Fibroblast of lung (primary cell): ENCODE measurements at regions not wholly inside any gene's neighbourhood (a gene's known extent, or its start where the extent isn't known, plus 50 kb on each side); places are given as distances from the start of the nearest gene placed in this dataset.

Experiments
- DNase-seq, 2 donors: peaks; one replicate each; pipeline versions ENCODE4 v3.0.0 to v3.0.0-alpha.2; 2010; ENCODE audit warnings: low read depth in 2 of 2
- H2AFZ ChIP-seq: 2 replicates; pipeline ENCODE4 v1.5.1; 2012; ENCODE audit warnings: low read length, control low read depth, inconsistent platforms
- H3K27ac ChIP-seq: 2 replicates; pipeline ENCODE4 v1.5.1; 2011; ENCODE audit warnings: low read length, control low read depth; ENCODE audit not compliant: insufficient read depth
- H3K27me3 ChIP-seq: 2 replicates; pipeline ENCODE4 v1.5.1; 2011; ENCODE audit warnings: mild to moderate bottlenecking, low read length; ENCODE audit not compliant: control insufficient read depth, insufficient read depth
- H3K36me3 ChIP-seq: 2 replicates; pipeline ENCODE4 v1.5.1; 2011; ENCODE audit warnings: low read length; ENCODE audit not compliant: control insufficient read depth, insufficient read depth
- H3K4me1 ChIP-seq: 2 replicates; pipeline ENCODE4 v1.5.1; 2011; ENCODE audit warnings: low read length; ENCODE audit not compliant: control insufficient read depth, insufficient read depth; ENCODE audit errors: extremely low read depth
- H3K4me2 ChIP-seq: 2 replicates; pipeline ENCODE4 v1.5.1; 2011; ENCODE audit warnings: low read length, control low read depth; ENCODE audit not compliant: insufficient read depth; ENCODE audit errors: extremely low read depth
- H3K4me3 ChIP-seq, 4 experiments: fragments of 200-600 bp in 1 of 4; sonication (generic) in 1 of 4; replicated peaks in 1 of 4; 2 replicates each; pipeline ENCODE4 v1.5.1; 2011 to 2016; ENCODE audit warnings: low read length in 4 of 4, low read depth in 3 of 4, mild to moderate bottlenecking in 3 of 4, control low read depth in 2 of 4, inconsistent platforms in 1 of 4, mixed read lengths in 1 of 4; ENCODE audit not compliant: insufficient read depth in 1 of 4; ENCODE audit errors: control extremely low read depth in 1 of 4
- H3K79me2 ChIP-seq: 2 replicates; pipeline ENCODE4 v1.5.1; 2012; ENCODE audit warnings: mild to moderate bottlenecking, low read length, inconsistent platforms; ENCODE audit not compliant: control insufficient read depth, insufficient read depth
- H3K9ac ChIP-seq: 2 replicates; pipeline ENCODE4 v1.5.1; 2011; ENCODE audit warnings: mild to moderate bottlenecking, low read length, control low read depth; ENCODE audit not compliant: insufficient read depth
- H3K9me3 ChIP-seq: 2 replicates; pipeline ENCODE4 v1.5.1; 2012; ENCODE audit warnings: low read depth, low read length; ENCODE audit not compliant: control insufficient read depth, insufficient read depth
- H4K20me1 ChIP-seq: 2 replicates; pipeline ENCODE4 v1.5.1; 2011; ENCODE audit warnings: low read length; ENCODE audit not compliant: control insufficient read depth, insufficient read depth; ENCODE audit errors: extremely low read depth
- EZH2 ChIP-seq: IDR thresholded peaks from 2 replicates; pipeline ENCODE4 v1.5.1; 2012; ENCODE audit warnings: low read length, control low read depth, mild to moderate bottlenecking; ENCODE audit errors: missing control alignments
- TF ChIP-seq, protein P1 (sequence below), 2 donors: IDR thresholded peaks in 1 of 2; conservative IDR thresholded peaks in 1 of 2; 1 replicate in 1 of 2; 2 replicates in 1 of 2; pipeline ENCODE4 v1.5.1; 2011 to 2012; ENCODE audit warnings: low read length in 2 of 2, control low read depth in 1 of 2, inconsistent platforms in 1 of 2, low read depth in 1 of 2, mild to moderate bottlenecking in 1 of 2

DNA sequence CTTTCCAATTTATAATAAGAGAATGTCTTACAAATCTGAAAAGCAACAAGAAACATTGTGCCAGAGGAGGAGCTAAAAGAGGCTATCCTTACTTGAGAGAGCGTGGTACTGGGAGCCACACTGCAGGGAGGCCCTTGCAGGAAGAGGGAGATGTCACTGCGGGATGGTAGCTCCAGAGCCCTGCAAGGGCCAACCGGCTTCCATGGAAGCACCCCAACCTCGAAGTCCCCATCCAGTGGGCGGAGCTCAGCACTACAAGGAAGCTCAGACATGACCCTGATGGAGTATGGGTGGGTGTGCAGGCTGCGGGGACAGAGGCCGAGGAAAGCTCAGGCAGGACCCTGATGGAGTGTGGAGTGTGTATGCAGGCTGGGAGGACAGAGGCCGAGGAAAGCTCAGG lies 57.8 kb upstream of the RPS6KA2 start:
- no peak overlapping the region for H3K9ac ChIP-seq
- no peaks in the 10 kb centered on the region for H3K27me3 ChIP-seq
- no peaks in the 10 kb centered on the region for H3K36me3 ChIP-seq
- H3K4me2 ChIP-seq, result no peak overlapping the region
- H3K9me3 ChIP-seq, result no peaks in the 10 kb centered on the region
- H3K27ac ChIP-seq, result no peak overlapping the region
- TF ChIP-seq, protein P1, sequence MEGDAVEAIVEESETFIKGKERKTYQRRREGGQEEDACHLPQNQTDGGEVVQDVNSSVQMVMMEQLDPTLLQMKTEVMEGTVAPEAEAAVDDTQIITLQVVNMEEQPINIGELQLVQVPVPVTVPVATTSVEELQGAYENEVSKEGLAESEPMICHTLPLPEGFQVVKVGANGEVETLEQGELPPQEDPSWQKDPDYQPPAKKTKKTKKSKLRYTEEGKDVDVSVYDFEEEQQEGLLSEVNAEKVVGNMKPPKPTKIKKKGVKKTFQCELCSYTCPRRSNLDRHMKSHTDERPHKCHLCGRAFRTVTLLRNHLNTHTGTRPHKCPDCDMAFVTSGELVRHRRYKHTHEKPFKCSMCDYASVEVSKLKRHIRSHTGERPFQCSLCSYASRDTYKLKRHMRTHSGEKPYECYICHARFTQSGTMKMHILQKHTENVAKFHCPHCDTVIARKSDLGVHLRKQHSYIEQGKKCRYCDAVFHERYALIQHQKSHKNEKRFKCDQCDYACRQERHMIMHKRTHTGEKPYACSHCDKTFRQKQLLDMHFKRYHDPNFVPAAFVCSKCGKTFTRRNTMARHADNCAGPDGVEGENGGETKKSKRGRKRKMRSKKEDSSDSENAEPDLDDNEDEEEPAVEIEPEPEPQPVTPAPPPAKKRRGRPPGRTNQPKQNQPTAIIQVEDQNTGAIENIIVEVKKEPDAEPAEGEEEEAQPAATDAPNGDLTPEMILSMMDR (conservative IDR thresholded peaks at IDR 0.05 in 1 of 2, IDR thresholded peaks at IDR 0.05 in 1 of 2; ENCODE audit: low read depth in 1 of 2, low read length in 2 of 2), result no peak
- TF ChIP-seq EZH2, result no peak
- H3K79me2 ChIP-seq, result no peaks in the 10 kb centered on the region
- no peaks in the 10 kb centered on the region for H4K20me1 ChIP-seq
- H3K4me1 ChIP-seq, result no peaks in the 10 kb centered on the region
- no peak overlapping the region for H3K4me3 ChIP-seq
- no peak overlapping the region for H2AFZ ChIP-seq
- no peak for DNase-seq

DNA sequence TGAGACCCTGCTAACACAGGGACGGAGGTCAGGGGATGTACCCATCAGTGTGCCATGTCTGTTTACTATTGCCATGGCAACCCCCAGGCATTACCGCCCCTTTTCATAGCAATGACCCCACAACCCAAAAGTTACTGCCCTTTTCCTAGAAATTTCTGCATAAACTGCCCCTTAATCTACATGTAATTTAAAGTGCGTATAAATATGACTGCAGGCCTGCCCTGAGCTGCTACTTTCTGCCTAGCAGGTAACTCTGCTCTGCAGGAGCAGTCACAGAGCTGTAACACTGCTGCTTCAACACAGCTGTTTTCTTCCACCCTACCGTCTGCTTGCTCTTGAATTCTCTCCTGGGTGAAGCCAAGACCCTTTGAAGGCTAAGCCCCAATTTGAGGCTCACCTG lies 57.1 kb upstream of the RPS6KA2 start:
- no peaks in the 10 kb centered on the region for H3K79me2 ChIP-seq
- no peaks in the 10 kb centered on the region for H3K4me1 ChIP-seq
- H3K36me3 ChIP-seq, result no peaks in the 10 kb centered on the region
- no peak overlapping the region for H3K4me3 ChIP-seq
- H3K9ac ChIP-seq, result no peak overlapping the region
- no peak overlapping the region for H3K27ac ChIP-seq
- H3K4me2 ChIP-seq, result no peak overlapping the region
- no peaks in the 10 kb centered on the region for H3K27me3 ChIP-seq
- no peak overlapping the region for H2AFZ ChIP-seq
- no peaks in the 10 kb centered on the region for H3K9me3 ChIP-seq
- no peak for TF ChIP-seq EZH2
- TF ChIP-seq, protein P1 (conservative IDR thresholded peaks at IDR 0.05 in 1 of 2, IDR thresholded peaks at IDR 0.05 in 1 of 2; ENCODE audit: low read depth in 1 of 2, low read length in 2 of 2), result no peak
- no peak for DNase-seq
- no peaks in the 10 kb centered on the region for H4K20me1 ChIP-seq

DNA sequence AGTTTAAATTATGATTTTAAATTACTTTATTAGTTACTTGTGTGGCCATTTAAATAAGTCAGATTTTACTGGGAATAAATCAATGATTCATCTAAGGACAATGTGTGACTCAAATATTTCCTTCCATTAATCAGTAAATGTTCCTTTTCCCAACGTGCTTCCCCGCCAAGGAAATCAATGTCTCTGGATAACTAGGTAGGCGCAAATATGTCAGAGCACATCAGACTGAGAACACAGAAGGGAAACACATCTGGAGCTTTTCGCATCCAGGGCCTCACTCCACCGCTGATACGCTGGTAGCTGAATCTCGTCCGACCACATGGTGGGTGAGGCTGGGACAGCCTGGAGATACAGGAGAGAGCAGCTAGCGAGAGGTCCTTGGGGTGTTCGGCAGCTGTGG lies 56.4 kb upstream of the RPS6KA2 start:
- H3K79me2 ChIP-seq, result no peaks in the 10 kb centered on the region
- H3K36me3 ChIP-seq, result no peaks in the 10 kb centered on the region
- TF ChIP-seq EZH2, result no peak
- TF ChIP-seq, protein P1 (conservative IDR thresholded peaks at IDR 0.05 in 1 of 2, IDR thresholded peaks at IDR 0.05 in 1 of 2; ENCODE audit: low read depth in 1 of 2, low read length in 2 of 2), result no peak
- H3K27ac ChIP-seq, result no peak overlapping the region
- H3K9ac ChIP-seq, result no peak overlapping the region
- no peak overlapping the region for H2AFZ ChIP-seq
- no peak overlapping the region for H3K4me3 ChIP-seq
- no peak overlapping the region for H3K4me2 ChIP-seq
- no peaks in the 10 kb centered on the region for H3K9me3 ChIP-seq
- DNase-seq, result peak; percentile 37 to 82
- H4K20me1 ChIP-seq, result no peaks in the 10 kb centered on the region
- no peaks in the 10 kb centered on the region for H3K27me3 ChIP-seq
- H3K4me1 ChIP-seq, result no peaks in the 10 kb centered on the region
